SK-N-SH (cell line): ENCODE measurements at regions not wholly inside any gene's neighbourhood (a gene's known extent, or its start where the extent isn't known, plus 50 kb on each side); places are given as distances from the start of the nearest gene placed in this dataset.

ENCODE experiments used
- CTCF ChIA-PET: fragments of 300-600, 350-600 bp; formaldehyde crosslinking; extraction: SDS; loops from one replicate; lab custom pipeline; 2021; lab: Yijun Ruan, JAX
- POLR2A ChIA-PET: fragments of 350-600 bp; sonication (Branson Sonifier 250); formaldehyde crosslinking; extraction: SDS; loops from one replicate; lab custom pipeline; 2020; ENCODE audit warnings: antibody characterized with exemption, inconsistent platforms; lab: Yijun Ruan, JAX
- DNase-seq: peaks from one replicate; pipeline ENCODE4 v3.0.0; 2012
- H2AFZ ChIP-seq: fragments of 200-600 bp; sonication (generic); 2 replicates; pipeline ENCODE4 v1.8.1; 2016; ENCODE audit warnings: antibody characterized with exemption, mild to moderate bottlenecking, low read depth
- H3F3A ChIP-seq: fragments of 200-600 bp; sonication (generic); replicated peaks from 2 replicates; pipeline ENCODE3; 2016; ENCODE audit warnings: antibody characterized with exemption, mild to moderate bottlenecking; ENCODE audit not compliant: insufficient read depth
- H3K27ac ChIP-seq, 2 experiments: fragments of 200-500 bp in 1 of 2; fragments of 200-600 bp in 1 of 2; sonication (Bioruptor generic) in 1 of 2; sonication (generic), shearing (Covaris generic) in 1 of 2; 2 replicates each; pipeline versions ENCODE4 v1.5.1 to v1.6.1; 2014 to 2016; ENCODE audit warnings: low read depth in 2 of 2, inconsistent platforms in 1 of 2, low read length in 1 of 2, mild to moderate bottlenecking in 1 of 2, mixed read lengths in 1 of 2
- H3K27me3 ChIP-seq: fragments of 200-600 bp; sonication (generic), shearing (Covaris generic); 2 replicates; pipeline ENCODE4 v1.6.1; 2016; ENCODE audit warnings: mixed run types; ENCODE audit not compliant: insufficient read depth
- H3K36me3 ChIP-seq, 2 experiments: fragments of 200-500 bp in 1 of 2; fragments of 200-600 bp in 1 of 2; sonication (Bioruptor generic) in 1 of 2; sonication (generic) in 1 of 2; replicated peaks in 1 of 2; 2 replicates each; pipeline versions ENCODE3 to v1.5.1; 2014 to 2016; ENCODE audit warnings: low read length in 1 of 2, mild to moderate bottlenecking in 1 of 2; ENCODE audit not compliant: insufficient read depth in 2 of 2, control insufficient read depth in 1 of 2
- H3K4me1 ChIP-seq, 2 experiments: fragments of 200-500 bp in 1 of 2; fragments of 200-600 bp in 1 of 2; sonication (Bioruptor generic) in 1 of 2; sonication (generic), shearing (Covaris generic) in 1 of 2; 2 replicates each; pipeline versions ENCODE4 v1.5.1 to v1.6.1; 2014 to 2016; ENCODE audit warnings: low read depth in 1 of 2, low read length in 1 of 2, mixed run types in 1 of 2; ENCODE audit not compliant: insufficient read depth in 2 of 2, control insufficient read depth in 1 of 2
- H3K4me2 ChIP-seq: fragments of 200-600 bp; sonication (generic), shearing (Covaris generic); 2 replicates; pipeline ENCODE4 v1.6.1; 2017; ENCODE audit warnings: mixed run types
- H3K4me3 ChIP-seq, 2 experiments: fragments of 200-500 bp in 1 of 2; fragments of 200-600 bp in 1 of 2; sonication (Bioruptor generic) in 1 of 2; sonication (generic), shearing (Covaris generic) in 1 of 2; 2 replicates each; pipeline versions ENCODE4 v1.5.1 to v1.8.1; 2014 to 2016; ENCODE audit warnings: low read depth in 2 of 2, inconsistent platforms in 1 of 2, low read length in 1 of 2, mild to moderate bottlenecking in 1 of 2, mixed read lengths in 1 of 2, moderate library complexity in 1 of 2
- H3K79me2 ChIP-seq: fragments of 200-600 bp; sonication (generic); 2 replicates; pipeline ENCODE4 v1.8.1; 2017; ENCODE audit warnings: mild to moderate bottlenecking; ENCODE audit not compliant: insufficient read depth
- H3K9ac ChIP-seq: fragments of 200-600 bp; sonication (generic); 2 replicates; pipeline ENCODE4 v1.6.1; 2017; ENCODE audit warnings: mixed run types
- H3K9me2 ChIP-seq: fragments of 200-600 bp; sonication (generic); 2 replicates; pipeline ENCODE4 v1.6.1; 2017; ENCODE audit warnings: mixed run types
- H3K9me3 ChIP-seq: fragments of 200-600 bp; sonication (generic); 2 replicates; pipeline ENCODE4 v1.6.1; 2017; ENCODE audit warnings: mixed run types, mild to moderate bottlenecking, moderate library complexity
- H4K20me1 ChIP-seq: fragments of 200-600 bp; sonication (generic); 2 replicates; pipeline ENCODE4 v1.6.1; 2017; ENCODE audit warnings: mild to moderate bottlenecking, mixed run types; ENCODE audit not compliant: insufficient read depth
- CHD2 ChIP-seq: fragments of 150-350 bp; IDR thresholded peaks from 2 replicates; pipeline ENCODE4 v1.6.1; 2018; ENCODE audit warnings: low read length; ENCODE audit not compliant: partially characterized antibody
- EP300 ChIP-seq, 2 experiments: IDR thresholded peaks; 2 replicates each; pipeline versions ENCODE4 v1.4.0 to v1.6.1; 2012; ENCODE audit warnings: borderline replicate concordance in 1 of 2, low read depth in 1 of 2, low read length in 1 of 2
- EZH2phosphoT487 ChIP-seq: fragments of 200-600 bp; sonication (generic); IDR thresholded peaks from 2 replicates; pipeline ENCODE4 v1.6.1; 2017; ENCODE audit warnings: low read depth, mixed run types, mild to moderate bottlenecking, antibody characterized with exemption, moderate library complexity, borderline replicate concordance
- FOSL2 ChIP-seq: IDR thresholded peaks from 2 replicates; pipeline ENCODE4 v1.4.0; 2012; ENCODE audit warnings: low read depth, mild to moderate bottlenecking, moderate library complexity, borderline replicate concordance
- MXI1 ChIP-seq: IDR thresholded peaks from 2 replicates; pipeline ENCODE4 v1.6.1; 2012; ENCODE audit warnings: mild to moderate bottlenecking, low read depth, low read length, improper control_type of control experiment
- NRF1 ChIP-seq: IDR thresholded peaks from 2 replicates; pipeline ENCODE4 v1.6.1; 2012; ENCODE audit warnings: low read depth, mild to moderate bottlenecking, low read length
- RFX5 ChIP-seq: IDR thresholded peaks from 2 replicates; pipeline ENCODE4 v1.6.1; 2012; ENCODE audit warnings: mild to moderate bottlenecking, improper control_type of control experiment, low read length
- WGBS: methylation state at CpG from one replicate; pipeline ENCODE4 v1.1.6; 2017; ENCODE audit warnings: low lambda C conversion rate; 5-methylcytosine and 5-hydroxymethylcytosine counted together
- TF ChIP-seq, protein P1 (sequence below): IDR thresholded peaks from 2 replicates; pipeline ENCODE4 v1.4.0; 2012; ENCODE audit warnings: low read depth, borderline replicate concordance
- TF ChIP-seq, protein P2 (sequence below): IDR thresholded peaks from 2 replicates; pipeline ENCODE4 v1.6.1; 2012; ENCODE audit warnings: mild to moderate bottlenecking, low read depth, low read length, moderate library complexity
- TF ChIP-seq, protein P3 (sequence below): fragments of 200-600 bp; sonication (generic); IDR thresholded peaks from 2 replicates; pipeline ENCODE4 v1.6.1; 2017; ENCODE audit warnings: antibody characterized with exemption, mild to moderate bottlenecking, moderate library complexity
- TF ChIP-seq, protein P4 (sequence below): fragments of 150-350 bp; IDR thresholded peaks from 2 replicates; pipeline ENCODE4 v1.6.1; 2016; ENCODE audit warnings: mild to moderate bottlenecking, low read depth, low read length
- TF ChIP-seq, protein P5 (sequence below): IDR thresholded peaks from 2 replicates; pipeline ENCODE4 v1.4.0; 2012; ENCODE audit warnings: low read depth, borderline replicate concordance

DNA sequence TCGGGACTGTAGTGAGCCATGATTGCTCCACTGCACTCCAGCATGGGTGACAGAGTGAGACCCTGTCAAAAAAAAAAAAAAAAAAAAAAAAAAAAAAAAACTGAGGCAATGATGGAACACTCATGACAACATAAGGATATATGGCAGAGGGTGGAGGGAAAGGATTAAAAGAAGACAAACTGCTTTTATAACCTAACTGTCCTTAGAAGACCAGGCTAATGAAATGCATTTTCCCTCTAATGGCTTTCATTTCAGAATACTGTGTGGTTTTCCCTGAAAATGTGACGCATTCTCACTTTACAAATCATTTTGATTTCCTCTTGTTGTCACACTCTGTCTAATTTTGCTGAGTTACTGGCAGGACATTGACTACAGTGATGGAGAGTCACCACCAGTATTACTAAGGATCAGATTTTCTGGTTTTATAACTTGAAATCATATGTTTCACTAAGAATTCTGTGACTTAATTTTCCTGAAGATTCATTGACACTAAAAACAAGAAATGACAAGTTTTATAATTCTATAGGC, 137.6 kb upstream of the SSTR1 start (continued):
- TF ChIP-seq, protein P1, sequence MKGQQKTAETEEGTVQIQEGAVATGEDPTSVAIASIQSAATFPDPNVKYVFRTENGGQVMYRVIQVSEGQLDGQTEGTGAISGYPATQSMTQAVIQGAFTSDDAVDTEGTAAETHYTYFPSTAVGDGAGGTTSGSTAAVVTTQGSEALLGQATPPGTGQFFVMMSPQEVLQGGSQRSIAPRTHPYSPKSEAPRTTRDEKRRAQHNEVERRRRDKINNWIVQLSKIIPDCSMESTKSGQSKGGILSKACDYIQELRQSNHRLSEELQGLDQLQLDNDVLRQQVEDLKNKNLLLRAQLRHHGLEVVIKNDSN = no peak
- TF ChIP-seq NRF1 = no peak
- TF ChIP-seq, protein P2, sequence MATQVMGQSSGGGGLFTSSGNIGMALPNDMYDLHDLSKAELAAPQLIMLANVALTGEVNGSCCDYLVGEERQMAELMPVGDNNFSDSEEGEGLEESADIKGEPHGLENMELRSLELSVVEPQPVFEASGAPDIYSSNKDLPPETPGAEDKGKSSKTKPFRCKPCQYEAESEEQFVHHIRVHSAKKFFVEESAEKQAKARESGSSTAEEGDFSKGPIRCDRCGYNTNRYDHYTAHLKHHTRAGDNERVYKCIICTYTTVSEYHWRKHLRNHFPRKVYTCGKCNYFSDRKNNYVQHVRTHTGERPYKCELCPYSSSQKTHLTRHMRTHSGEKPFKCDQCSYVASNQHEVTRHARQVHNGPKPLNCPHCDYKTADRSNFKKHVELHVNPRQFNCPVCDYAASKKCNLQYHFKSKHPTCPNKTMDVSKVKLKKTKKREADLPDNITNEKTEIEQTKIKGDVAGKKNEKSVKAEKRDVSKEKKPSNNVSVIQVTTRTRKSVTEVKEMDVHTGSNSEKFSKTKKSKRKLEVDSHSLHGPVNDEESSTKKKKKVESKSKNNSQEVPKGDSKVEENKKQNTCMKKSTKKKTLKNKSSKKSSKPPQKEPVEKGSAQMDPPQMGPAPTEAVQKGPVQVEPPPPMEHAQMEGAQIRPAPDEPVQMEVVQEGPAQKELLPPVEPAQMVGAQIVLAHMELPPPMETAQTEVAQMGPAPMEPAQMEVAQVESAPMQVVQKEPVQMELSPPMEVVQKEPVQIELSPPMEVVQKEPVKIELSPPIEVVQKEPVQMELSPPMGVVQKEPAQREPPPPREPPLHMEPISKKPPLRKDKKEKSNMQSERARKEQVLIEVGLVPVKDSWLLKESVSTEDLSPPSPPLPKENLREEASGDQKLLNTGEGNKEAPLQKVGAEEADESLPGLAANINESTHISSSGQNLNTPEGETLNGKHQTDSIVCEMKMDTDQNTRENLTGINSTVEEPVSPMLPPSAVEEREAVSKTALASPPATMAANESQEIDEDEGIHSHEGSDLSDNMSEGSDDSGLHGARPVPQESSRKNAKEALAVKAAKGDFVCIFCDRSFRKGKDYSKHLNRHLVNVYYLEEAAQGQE = no peak
- TF ChIP-seq, protein P3, sequence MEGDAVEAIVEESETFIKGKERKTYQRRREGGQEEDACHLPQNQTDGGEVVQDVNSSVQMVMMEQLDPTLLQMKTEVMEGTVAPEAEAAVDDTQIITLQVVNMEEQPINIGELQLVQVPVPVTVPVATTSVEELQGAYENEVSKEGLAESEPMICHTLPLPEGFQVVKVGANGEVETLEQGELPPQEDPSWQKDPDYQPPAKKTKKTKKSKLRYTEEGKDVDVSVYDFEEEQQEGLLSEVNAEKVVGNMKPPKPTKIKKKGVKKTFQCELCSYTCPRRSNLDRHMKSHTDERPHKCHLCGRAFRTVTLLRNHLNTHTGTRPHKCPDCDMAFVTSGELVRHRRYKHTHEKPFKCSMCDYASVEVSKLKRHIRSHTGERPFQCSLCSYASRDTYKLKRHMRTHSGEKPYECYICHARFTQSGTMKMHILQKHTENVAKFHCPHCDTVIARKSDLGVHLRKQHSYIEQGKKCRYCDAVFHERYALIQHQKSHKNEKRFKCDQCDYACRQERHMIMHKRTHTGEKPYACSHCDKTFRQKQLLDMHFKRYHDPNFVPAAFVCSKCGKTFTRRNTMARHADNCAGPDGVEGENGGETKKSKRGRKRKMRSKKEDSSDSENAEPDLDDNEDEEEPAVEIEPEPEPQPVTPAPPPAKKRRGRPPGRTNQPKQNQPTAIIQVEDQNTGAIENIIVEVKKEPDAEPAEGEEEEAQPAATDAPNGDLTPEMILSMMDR = no peak
- TF ChIP-seq, protein P4, sequence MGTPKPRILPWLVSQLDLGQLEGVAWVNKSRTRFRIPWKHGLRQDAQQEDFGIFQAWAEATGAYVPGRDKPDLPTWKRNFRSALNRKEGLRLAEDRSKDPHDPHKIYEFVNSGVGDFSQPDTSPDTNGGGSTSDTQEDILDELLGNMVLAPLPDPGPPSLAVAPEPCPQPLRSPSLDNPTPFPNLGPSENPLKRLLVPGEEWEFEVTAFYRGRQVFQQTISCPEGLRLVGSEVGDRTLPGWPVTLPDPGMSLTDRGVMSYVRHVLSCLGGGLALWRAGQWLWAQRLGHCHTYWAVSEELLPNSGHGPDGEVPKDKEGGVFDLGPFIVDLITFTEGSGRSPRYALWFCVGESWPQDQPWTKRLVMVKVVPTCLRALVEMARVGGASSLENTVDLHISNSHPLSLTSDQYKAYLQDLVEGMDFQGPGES = no peak

DNA sequence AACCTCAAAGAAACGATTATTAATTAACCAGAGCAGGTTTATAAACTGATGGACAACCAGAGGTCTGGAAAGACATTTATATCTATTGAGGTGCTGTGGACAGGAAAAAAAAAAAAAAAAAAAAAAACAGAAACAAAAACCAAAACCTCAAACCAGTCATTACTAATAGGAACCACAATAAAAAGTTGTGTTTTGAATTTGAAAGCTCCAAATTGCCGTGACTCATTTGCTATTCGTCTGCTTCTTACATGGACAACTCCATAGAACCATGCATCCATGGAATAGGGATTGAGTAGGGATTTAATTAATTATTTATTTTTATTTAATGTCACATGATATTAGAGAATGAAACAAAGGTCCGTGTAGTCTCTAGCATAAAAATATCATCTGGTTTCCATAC, 134.1 kb upstream of the SSTR1 start:
- no peak overlapping the region for H3K9ac ChIP-seq
- H3K79me2 ChIP-seq = no peaks in the 10 kb centered on the region
- CTCF ChIA-PET = no interaction called here
- no peaks in the 10 kb centered on the region for H3K9me3 ChIP-seq
- H3K4me2 ChIP-seq = no peak overlapping the region
- WGBS = 2% methylated on average over 4 of the region's 4 CpGs
- H3K27ac ChIP-seq = no peak overlapping the region
- H3K4me3 ChIP-seq = no peak overlapping the region
- no peaks in the 10 kb centered on the region for H3K27me3 ChIP-seq
- no peak overlapping the region for H2AFZ ChIP-seq
- POLR2A ChIA-PET = no interaction called here
- DNase-seq = no peak
- no peaks in the 10 kb centered on the region for H3K36me3 ChIP-seq
- H3K9me2 ChIP-seq = no peaks in the 10 kb centered on the region
- no peaks in the 10 kb centered on the region for H3F3A ChIP-seq
- no peaks in the 10 kb centered on the region for H3K4me1 ChIP-seq
- no peaks in the 10 kb centered on the region for H4K20me1 ChIP-seq
- TF ChIP-seq, protein P2 = no peak
- TF ChIP-seq CHD2 = no peak
- TF ChIP-seq EP300 (IDR thresholded peaks at IDR 0.05; ENCODE audit: borderline replicate concordance in 1 of 2, low read depth in 1 of 2, low read length in 1 of 2) = no peak
- TF ChIP-seq FOSL2 = no peak
- TF ChIP-seq, protein P1 = no peak
- TF ChIP-seq EZH2phosphoT487 = no peak
- TF ChIP-seq RFX5 = no peak
- no peak for TF ChIP-seq MXI1
- TF ChIP-seq, protein P5, sequence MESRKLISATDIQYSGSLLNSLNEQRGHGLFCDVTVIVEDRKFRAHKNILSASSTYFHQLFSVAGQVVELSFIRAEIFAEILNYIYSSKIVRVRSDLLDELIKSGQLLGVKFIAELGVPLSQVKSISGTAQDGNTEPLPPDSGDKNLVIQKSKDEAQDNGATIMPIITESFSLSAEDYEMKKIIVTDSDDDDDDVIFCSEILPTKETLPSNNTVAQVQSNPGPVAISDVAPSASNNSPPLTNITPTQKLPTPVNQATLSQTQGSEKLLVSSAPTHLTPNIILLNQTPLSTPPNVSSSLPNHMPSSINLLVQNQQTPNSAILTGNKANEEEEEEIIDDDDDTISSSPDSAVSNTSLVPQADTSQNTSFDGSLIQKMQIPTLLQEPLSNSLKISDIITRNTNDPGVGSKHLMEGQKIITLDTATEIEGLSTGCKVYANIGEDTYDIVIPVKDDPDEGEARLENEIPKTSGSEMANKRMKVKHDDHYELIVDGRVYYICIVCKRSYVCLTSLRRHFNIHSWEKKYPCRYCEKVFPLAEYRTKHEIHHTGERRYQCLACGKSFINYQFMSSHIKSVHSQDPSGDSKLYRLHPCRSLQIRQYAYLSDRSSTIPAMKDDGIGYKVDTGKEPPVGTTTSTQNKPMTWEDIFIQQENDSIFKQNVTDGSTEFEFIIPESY = no peak
- TF ChIP-seq, protein P4 = no peak
